K562 (cell line): ENCODE measurements at regions not wholly inside any gene's neighbourhood (a gene's known extent, or its start where the extent isn't known, plus 50 kb on each side); places are given as distances from the start of the nearest gene placed in this dataset.

Source experiments
- ASH1L ChIP-seq: fragments of 450-650 bp; IDR thresholded peaks from 2 replicates; pipeline ENCODE4 v1.6.1; 2018; ENCODE audit warnings: borderline replicate concordance, mild to moderate bottlenecking, low read depth; ENCODE audit not compliant: partially characterized antibody
- BCLAF1 ChIP-seq, 2 experiments: fragments of 450-650 bp in 1 of 2; IDR thresholded peaks; 2 replicates each; pipeline ENCODE4 v1.6.1; 2011 to 2017; ENCODE audit warnings: low read depth in 2 of 2, antibody characterized with exemption in 1 of 2, borderline replicate concordance in 1 of 2, low read length in 1 of 2, mild to moderate bottlenecking in 1 of 2, mixed read lengths in 1 of 2; ENCODE audit not compliant: control insufficient read depth in 1 of 2
- CEBPG ChIP-seq, 3 experiments: fragments of 200-800 bp in 1 of 3; sonication (Bioruptor generic) in 1 of 3; sonication (generic) in 1 of 3; formaldehyde crosslinking in 1 of 3; IDR thresholded peaks in 2 of 3; conservative IDR thresholded peaks in 1 of 3; 2 replicates each; pipeline versions ENCODE4 v1.6.1 to v1.8.0; 2016 to 2022; ENCODE audit warnings: missing compliant biosample characterization in 2 of 3, missing genetic modification characterization in 2 of 3, mild to moderate bottlenecking in 1 of 3, missing genetic modification reagents in 1 of 3
- CREB1 ChIP-seq, 2 experiments: sonication (generic) in 1 of 2; formaldehyde crosslinking in 1 of 2; IDR thresholded peaks; 2 replicates each; pipeline versions ENCODE4 v1.6.1 to v1.8.0; 2012 to 2022; ENCODE audit warnings: inconsistent platforms in 1 of 2, mild to moderate bottlenecking in 1 of 2, missing genetic modification reagents in 1 of 2, moderate library complexity in 1 of 2
- EP300 ChIP-seq: IDR thresholded peaks from 2 replicates; pipeline ENCODE4 v1.6.1; 2012; ENCODE audit warnings: low read length, improper control_type of control experiment
- FOXJ2 ChIP-seq: fragments of 200-800 bp; sonication (Bioruptor generic); IDR thresholded peaks from 2 replicates; pipeline ENCODE4 v1.6.1; 2016; ENCODE audit warnings: missing genetic modification characterization, missing compliant biosample characterization
- HMBOX1 ChIP-seq: sonication (generic); IDR thresholded peaks from 2 replicates; pipeline ENCODE4 v1.6.1; 2016
- MLLT1 ChIP-seq, 2 experiments: fragments of 450-650 bp; IDR thresholded peaks; 2 replicates each; pipeline ENCODE4 v1.6.1; 2016
- NFIC ChIP-seq: fragments of 450-650 bp; IDR thresholded peaks from 2 replicates; pipeline ENCODE4 v1.6.1; 2017; ENCODE audit warnings: mild to moderate bottlenecking, inconsistent platforms
- PATZ1 ChIP-seq: fragments of 250-450 bp; sonication (Bioruptor Pico); IDR thresholded peaks from 2 replicates; pipeline ENCODE4 v1.5.0; 2020; ENCODE audit warnings: mild to moderate bottlenecking, borderline replicate concordance
- PBX2 ChIP-seq, 2 experiments: IDR thresholded peaks in 1 of 2; conservative IDR thresholded peaks in 1 of 2; 2 replicates each; pipeline ENCODE4 v1.6.1; 2016; ENCODE audit warnings: low read depth in 2 of 2, mild to moderate bottlenecking in 1 of 2, missing compliant biosample characterization in 1 of 2, missing genetic modification characterization in 1 of 2, moderate library complexity in 1 of 2
- RBM25 ChIP-seq: fragments of 200-400 bp; formaldehyde crosslinking; IDR thresholded peaks from 2 replicates; pipeline ENCODE4 v1.6.1; 2018; ENCODE audit warnings: low read length, low read depth, moderate library complexity; ENCODE audit not compliant: severe bottlenecking
- RFX5 ChIP-seq: IDR thresholded peaks from 2 replicates; pipeline ENCODE4 v1.6.1; 2011; ENCODE audit warnings: low read depth, mild to moderate bottlenecking, improper control_type of control experiment, low read length

GRCh38 chr12:32047357-32048212 is 59.1 kb upstream of the BICD1 start (continued):
- TF ChIP-seq MLLT1 (IDR thresholded peaks at IDR 0.05) (no peak), CREB1 (IDR thresholded peaks at IDR 0.05) (peak; percentile 73; the same call in 1 of the 2 replicates), CREB1 (CRISPR knock-in tag; IDR thresholded peaks at IDR 0.05) (peak; percentile 64; the same call in 1 of the 2 replicates), HMBOX1 (peak; percentile 99), RBM25 (no peak), EP300 (peak; percentile 95), NFIC (peak; percentile 84), PATZ1 (CRISPR knock-in tag) (no peak), CEBPG (CRISPR knock-in tag; IDR thresholded peaks at IDR 0.05) (no peak), CEBPG (tag; conservative IDR thresholded peaks at IDR 0.05 in 1 of 2, IDR thresholded peaks at IDR 0.05 in 1 of 2) (peak in 1 of 2 experiments; percentile 39; a peak in 1 of 4 replicates), BCLAF1 (IDR thresholded peaks at IDR 0.05; ENCODE audit: borderline replicate concordance in 1 of 2, control insufficient read depth in 1 of 2, low read depth in 2 of 2, low read length in 1 of 2) (peak in 1 of 2 experiments; percentile 74; a peak in 1 of 4 replicates), PBX2 (CRISPR knock-in tag; IDR thresholded peaks at IDR 0.05; ENCODE audit: low read depth) (no peak), PBX2 (tag; conservative IDR thresholded peaks at IDR 0.05; ENCODE audit: low read depth) (no peak; the same call in 1 of the 2 replicates), ASH1L (no peak), RFX5 (no peak), FOXJ2 (tag) (no peak)
